SK-N-SH treated with all-trans-retinoic acid at 6 μM for 48 hours (cell line): ENCODE measurements at regions not wholly inside any gene's neighbourhood (a gene's known extent, or its start where the extent isn't known, plus 50 kb on each side); places are given as distances from the start of the nearest gene placed in this dataset.

Source experiments
- ARNTL ChIP-seq: fragments of 450-650 bp; formaldehyde crosslinking; IDR thresholded peaks from 2 replicates; pipeline ENCODE4 v1.5.0; 2020; ENCODE audit warnings: low read depth, mild to moderate bottlenecking, moderate library complexity, borderline replicate concordance
- ESRRG ChIP-seq: fragments of 250-450 bp; sonication (Bioruptor Pico); IDR thresholded peaks from 2 replicates; pipeline ENCODE4 v1.6.1; 2021; ENCODE audit warnings: mild to moderate bottlenecking
- ISL1 ChIP-seq: fragments of 250-450 bp; sonication (Bioruptor Pico); IDR thresholded peaks from 2 replicates; pipeline ENCODE4 v2.1.2; 2022; ENCODE audit warnings: mild to moderate bottlenecking, moderate library complexity
- ZNF70 ChIP-seq: fragments of 450-650 bp; formaldehyde crosslinking; IDR thresholded peaks from 2 replicates; pipeline ENCODE4 v1.5.0; 2020; ENCODE audit warnings: mild to moderate bottlenecking, moderate library complexity

- TF ChIP-seq ZNF70 (CRISPR knock-in tag): no peak
- no peak for TF ChIP-seq ARNTL
- no peak for TF ChIP-seq ISL1 (CRISPR knock-in tag)
- TF ChIP-seq ESRRG (CRISPR knock-in tag): no peak
Observed at GRCh38 chr16:63735456-63735855, 1386.4 kb downstream of the CDH11 start.
